ENCODE measurements at regions not wholly inside any gene's neighbourhood (a gene's known extent, or its start where the extent isn't known, plus 50 kb on each side); places are given as distances from the start of the nearest gene placed in this dataset.

DNA sequence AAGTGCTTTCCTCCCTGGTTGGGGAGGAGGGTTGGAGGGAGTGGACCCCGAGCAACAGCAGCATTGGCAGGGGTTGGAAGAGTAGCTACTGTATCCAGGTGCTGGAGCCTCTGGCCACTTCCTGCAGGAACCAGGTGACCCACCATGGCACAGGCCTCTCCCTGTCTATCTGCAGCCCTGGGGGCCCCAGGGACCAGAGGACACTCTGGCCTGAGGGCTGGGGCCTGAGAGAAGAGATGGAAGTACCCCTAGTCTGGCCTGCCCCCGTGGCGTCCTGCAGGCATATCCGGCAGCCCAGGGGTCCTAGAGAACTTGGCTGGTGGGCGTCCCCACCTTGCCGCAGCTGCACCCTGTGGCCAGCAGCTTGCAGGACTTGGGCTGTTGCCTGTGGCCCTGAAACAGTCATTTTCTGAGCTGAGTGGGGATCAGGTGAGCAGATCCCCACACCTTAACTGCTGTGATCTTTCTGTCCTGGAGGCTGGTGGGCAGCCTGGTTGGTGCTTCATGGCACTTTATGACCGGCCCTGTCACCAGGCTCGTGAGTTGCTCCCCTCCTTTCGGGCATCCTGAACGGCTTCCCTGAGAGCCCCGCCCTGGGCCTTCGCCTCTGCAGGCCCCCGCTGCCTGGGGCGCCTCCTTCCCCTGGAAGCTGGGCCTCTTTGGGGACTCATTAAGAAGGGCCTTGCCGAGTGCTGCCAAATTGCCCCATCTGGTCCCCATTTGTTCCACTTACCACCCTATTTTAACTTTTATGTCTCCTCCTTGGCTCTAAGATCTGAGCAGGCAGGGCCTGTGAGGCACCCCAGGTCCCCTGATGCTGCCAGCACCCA lies 298.6 kb downstream of the SEC14L1 start:
- intact Hi-C loops (cut with DNase I, micrococcal nuclease), result no loop called here
- no peak for ATAC-seq
- DNase-seq, result no peak

- DNase-seq, result no peak
- intact Hi-C loops (cut with DNase I, micrococcal nuclease), result no loop called here
- ATAC-seq, result no peak
Observed at GRCh38 chr17:77440560-77440981, 299.8 kb downstream of the SEC14L1 start.

DNA sequence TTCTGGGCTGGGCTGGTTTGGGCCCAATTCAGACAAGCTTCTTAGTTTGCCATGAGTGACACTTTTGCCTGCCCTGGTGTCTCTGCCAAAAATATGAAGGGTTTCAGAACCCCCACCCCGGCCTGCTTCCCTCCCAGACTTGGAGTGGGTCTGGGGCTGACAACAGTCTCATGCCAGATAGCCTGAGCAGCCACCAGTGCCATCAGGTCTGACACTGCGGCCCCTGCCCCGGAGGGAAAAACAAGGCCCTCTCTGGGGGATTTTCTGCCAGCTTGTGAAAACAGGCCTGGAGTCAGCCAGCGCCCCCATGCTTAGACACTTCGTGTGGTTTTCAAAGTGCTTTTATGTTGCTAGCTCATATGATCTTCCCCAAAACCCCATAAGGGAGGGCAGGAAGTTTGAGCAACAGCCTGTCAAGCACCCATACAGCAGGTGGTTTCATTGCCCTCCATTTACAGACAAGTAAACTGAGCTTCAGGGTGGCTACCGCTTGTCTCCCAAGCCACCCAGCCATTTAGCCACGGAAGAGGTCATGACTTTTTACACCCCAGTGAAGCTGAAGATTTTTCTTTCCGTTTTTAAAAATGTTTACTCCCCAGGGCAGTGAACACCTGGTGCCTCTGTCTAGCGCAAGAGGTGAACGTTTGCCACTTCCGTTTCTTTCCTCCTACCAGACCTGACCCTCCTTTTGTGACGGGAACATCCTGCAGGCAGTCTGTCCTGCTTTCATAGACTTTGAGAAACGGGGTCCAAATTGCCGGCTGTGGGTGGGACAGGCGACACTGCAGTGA lies 300.6 kb downstream of the SEC14L1 start:
- ATAC-seq (no peak), DNase-seq (no peak)
- intact Hi-C loops (cut with DNase I, micrococcal nuclease), result no loop called here

DNA sequence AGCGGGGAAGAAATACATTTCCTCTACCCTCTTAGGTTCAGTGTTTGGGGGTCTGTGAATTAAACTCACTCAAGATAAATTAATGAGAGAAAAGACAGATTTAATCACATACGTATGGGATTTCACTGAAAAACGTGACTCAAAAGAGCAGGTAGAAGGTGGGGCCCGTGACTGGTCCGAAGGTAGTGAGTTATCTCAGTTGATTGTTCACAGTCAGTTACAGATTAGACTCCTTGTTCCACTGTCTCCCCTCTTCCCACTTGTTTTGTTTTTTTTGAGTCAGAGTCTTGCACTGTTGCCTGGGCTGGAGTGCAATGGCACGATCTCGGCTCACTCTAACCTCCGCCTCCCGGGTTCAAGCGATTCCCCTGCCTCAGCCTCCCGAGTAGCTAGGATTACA lies 301.2 kb downstream of the SEC14L1 start:
- ATAC-seq (no peak), DNase-seq (no peak)
- intact Hi-C loops (cut with DNase I, micrococcal nuclease), result no loop called here

DNA sequence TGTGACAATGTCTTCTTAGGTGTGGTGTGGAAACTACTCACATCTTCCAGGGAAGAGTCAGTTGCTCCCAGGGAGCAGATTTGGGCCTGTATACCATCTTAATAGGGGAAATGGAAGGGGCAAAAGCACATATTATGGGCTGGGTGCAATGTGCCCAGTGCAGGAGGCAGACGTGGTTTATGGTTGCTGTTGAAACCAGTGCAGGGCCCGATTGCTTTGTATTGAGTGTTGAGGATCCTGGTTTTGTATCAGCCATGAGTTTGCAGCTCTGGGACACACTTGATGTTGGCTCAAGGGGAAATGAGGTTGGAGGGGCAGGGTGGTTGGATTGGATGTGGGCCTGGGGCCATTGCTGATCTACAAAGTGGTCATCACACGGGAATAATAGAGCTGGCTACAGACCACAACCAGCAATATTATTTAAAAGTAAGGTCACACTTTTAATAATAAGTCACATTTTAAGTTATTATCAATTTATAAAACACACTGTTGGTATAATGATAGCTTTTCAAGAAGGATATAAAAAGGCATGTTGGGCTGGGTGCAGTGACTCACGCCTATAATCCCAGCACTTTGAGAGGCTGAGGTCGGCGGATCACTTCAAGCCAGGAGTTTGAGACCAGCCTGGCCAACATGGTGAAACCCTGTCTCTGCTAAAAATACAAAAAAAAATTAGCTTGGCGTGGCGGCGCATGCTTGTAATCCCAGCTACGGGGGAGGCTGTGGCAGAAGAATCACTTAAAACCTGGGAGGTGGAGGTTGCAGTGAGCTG lies 302.4 kb downstream of the SEC14L1 start:
- no peak for ATAC-seq
- intact Hi-C loops (cut with DNase I, micrococcal nuclease), result no loop called here
- DNase-seq, result no peak

- no peak for DNase-seq
- intact Hi-C loops (cut with DNase I, micrococcal nuclease), result no loop called here
- no peak for ATAC-seq
Observed at GRCh38 chr17:77443748-77444260, 303.0 kb downstream of the SEC14L1 start.

DNA sequence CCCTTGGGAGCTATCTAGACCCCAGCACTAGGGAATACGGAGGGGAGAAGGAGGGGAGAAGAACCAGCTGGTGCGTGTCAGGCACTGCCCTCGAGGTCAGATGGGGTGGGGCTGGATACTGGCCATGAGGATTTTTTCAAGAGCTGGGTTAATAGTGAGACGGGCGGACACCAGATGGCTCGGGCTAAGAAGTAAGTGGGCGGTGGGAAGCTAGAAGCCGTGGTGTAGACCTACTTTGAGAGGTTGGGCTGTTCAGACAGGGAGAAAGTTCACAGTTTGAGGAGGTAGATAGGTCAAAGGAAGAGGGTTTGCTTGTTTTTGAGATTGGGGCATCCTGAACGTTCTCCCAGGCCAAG lies 303.8 kb downstream of the SEC14L1 start:
- intact Hi-C loops (cut with DNase I, micrococcal nuclease), result no loop called here
- ATAC-seq (no peak), DNase-seq (no peak)

DNA sequence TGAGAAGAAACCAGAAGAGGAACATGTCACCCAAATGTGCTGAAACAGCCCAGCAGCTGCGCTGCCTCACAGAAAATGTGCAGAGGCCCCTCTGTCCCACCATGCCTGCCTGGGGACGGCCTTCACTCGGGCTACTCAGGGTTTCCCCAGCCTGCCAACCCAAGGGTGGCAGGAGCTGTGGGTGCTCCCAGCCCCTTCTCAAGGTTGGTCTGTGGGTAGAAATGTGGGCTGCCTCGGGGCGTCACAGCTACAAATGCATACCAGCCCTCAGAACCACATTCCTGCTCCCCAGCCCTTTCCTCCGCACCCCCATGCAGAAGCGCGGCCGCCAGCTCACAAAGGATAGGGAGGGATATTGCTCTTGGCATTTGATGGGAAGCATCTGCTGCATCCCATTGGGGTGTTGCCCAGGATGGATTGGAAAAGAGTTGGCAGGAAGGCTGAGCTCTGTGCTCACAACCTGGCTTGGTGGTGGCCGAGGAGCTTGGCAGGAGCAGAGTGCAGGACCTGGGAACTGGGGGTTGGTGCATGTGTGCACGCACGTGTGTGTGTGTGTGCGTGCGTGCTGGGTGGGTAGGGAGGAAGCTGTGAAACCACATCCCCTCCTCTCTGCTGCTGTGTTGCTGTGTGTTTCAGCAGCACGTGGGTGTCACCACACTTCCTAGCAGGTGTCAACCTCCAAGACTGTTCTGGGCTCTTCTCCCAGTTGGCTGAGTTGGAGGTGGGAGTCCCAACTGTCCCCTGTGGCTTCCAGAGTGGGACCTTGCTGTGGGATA lies 304.4 kb downstream of the SEC14L1 start:
- intact Hi-C loops (cut with DNase I, micrococcal nuclease), result no loop called here
- ATAC-seq (peak; percentile 28), DNase-seq (peak; percentile 69 to 82)

- DNase-seq (peak; percentile 76 to 77), ATAC-seq (peak; percentile 82)
- intact Hi-C loops (cut with DNase I, micrococcal nuclease), result no loop called here
Observed at GRCh38 chr17:77445760-77446532, 305.2 kb downstream of the SEC14L1 start.

- DNase-seq, result no peak
- no peak for ATAC-seq
- intact Hi-C loops (cut with DNase I, micrococcal nuclease), result no loop called here
Observed at GRCh38 chr17:77446940-77447634, 306.3 kb downstream of the SEC14L1 start.

GRCh38 chr17:77449373-77449907 lies 308.7 kb downstream of the SEC14L1 start:
- intact Hi-C loops (cut with DNase I, micrococcal nuclease), result no loop called here
- DNase-seq (no peak), ATAC-seq (no peak)

DNA sequence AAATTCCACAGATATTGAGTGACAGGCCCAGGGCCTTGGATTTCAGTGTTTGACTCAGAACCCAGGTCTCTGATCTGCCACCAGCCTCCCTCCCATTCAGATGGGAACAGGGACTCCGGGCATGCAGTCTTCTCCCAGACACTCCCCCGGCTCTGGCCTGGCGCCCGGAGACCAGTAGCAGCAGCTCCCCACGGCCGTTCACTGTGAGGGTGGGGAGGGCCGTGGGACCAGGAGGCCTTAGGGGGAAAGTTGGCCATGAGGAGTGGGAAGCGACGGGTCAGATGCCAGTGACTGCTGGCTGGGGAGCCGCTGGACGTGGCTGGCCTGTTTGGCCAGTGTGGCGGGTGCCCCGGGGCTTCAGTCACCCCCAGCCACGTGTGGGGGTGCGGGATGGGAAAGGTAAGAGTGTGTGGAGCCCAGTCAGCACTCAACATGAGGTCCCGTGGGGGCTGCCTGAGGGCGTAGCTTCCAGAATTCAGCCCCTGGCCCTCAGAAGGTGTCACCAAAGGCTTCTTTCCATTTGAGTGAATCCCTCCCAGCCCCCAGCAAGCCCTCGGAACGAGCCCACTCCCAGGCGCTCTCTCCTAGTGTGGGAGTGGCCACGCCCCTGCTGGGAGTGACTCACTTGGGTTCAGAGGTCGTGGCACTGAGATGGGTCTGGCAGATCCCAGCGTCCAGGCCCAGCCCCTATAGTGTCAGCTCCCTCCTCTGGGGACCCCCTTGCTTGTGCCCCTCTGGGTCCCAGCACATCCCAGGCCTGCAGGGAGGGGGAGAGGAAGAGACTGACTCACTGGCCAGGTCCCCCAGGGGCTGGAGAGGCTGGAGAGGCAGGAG lies 309.4 kb downstream of the SEC14L1 start:
- DNase-seq, result peak; percentile 82 to 85
- intact Hi-C loops (cut with DNase I, micrococcal nuclease), result no loop called here
- peak; percentile 54 for ATAC-seq

GRCh38 chr17:77450742-77451244 lies 310.0 kb downstream of the SEC14L1 start:
- intact Hi-C loops (cut with DNase I, micrococcal nuclease), result no loop called here
- peak; percentile 1 for ATAC-seq

GRCh38 chr17:77451245-77451893 lies 310.6 kb downstream of the SEC14L1 start:
- ATAC-seq (peak; percentile 66), DNase-seq (peak; percentile 76 to 83)
- intact Hi-C loops (cut with DNase I, micrococcal nuclease), result no loop called here

More at GRCh38 chr17:77450742-77451244, 310.0 kb downstream of the SEC14L1 start:
- no peak for DNase-seq
